CD4-positive, alpha-beta T cell treated with Interleukin-12 subunit alpha and Interleukin-12 subunit beta, for 1 hour (primary cell): ENCODE measurements at regions not wholly inside any gene's neighbourhood (a gene's known extent, or its start where the extent isn't known, plus 50 kb on each side); places are given as distances from the start of the nearest gene placed in this dataset.
"Not testable (repeated sequence)": the region's sequence is repeated elsewhere in the genome, so short reads cannot be mapped to it uniquely, and the experiment has no call there.

Experiments
- DNase-seq: peaks from one replicate; pipeline ENCODE4 v3.0.0-alpha.2; 2020

- DNase-seq = peak; percentile 64
Measured at GRCh38 chr14:22491683-22492621, 97.1 kb downstream of the DAD1 start.

GRCh38 chr14:22491053-22491452, 98.0 kb downstream of the DAD1 start:
- DNase-seq = not testable (repeated sequence)

GRCh38 chr14:22489957-22490950, 98.8 kb downstream of the DAD1 start:
- no peak for DNase-seq

- DNase-seq = no peak
Measured at GRCh38 chr14:22489244-22489545, 99.8 kb downstream of the DAD1 start.

GRCh38 chr14:22488522-22489243, 100.3 kb downstream of the DAD1 start:
- no peak for DNase-seq

- DNase-seq = no peak
Measured at GRCh38 chr14:22487941-22488340, 101.1 kb downstream of the DAD1 start.

- DNase-seq = no peak
Measured at GRCh38 chr14:22487401-22487800, 101.6 kb downstream of the DAD1 start.

- no peak for DNase-seq
Measured at GRCh38 chr14:22486675-22487074, 102.3 kb downstream of the DAD1 start.

GRCh38 chr14:22485649-22486048, 103.4 kb downstream of the DAD1 start:
- no peak for DNase-seq

- DNase-seq = no peak
Measured at GRCh38 chr14:22485178-22485577, 103.8 kb downstream of the DAD1 start.

- no peak for DNase-seq
Measured at GRCh38 chr14:22484632-22485031, 104.4 kb downstream of the DAD1 start.

GRCh38 chr14:22483863-22484593, 105.0 kb downstream of the DAD1 start:
- no peak for DNase-seq

GRCh38 chr14:22482782-22483553, 106.1 kb downstream of the DAD1 start:
- no peak for DNase-seq

- DNase-seq = no peak
Measured at GRCh38 chr14:22482085-22482694, 106.8 kb downstream of the DAD1 start.

- DNase-seq = no peak
Measured at GRCh38 chr14:22481546-22481945, 107.5 kb downstream of the DAD1 start.

GRCh38 chr14:22479776-22480464, 109.1 kb downstream of the DAD1 start:
- DNase-seq = no peak

GRCh38 chr14:22479132-22479531, 109.9 kb downstream of the DAD1 start:
- DNase-seq = no peak

- no peak for DNase-seq
Measured at GRCh38 chr14:22478670-22479069, 110.4 kb downstream of the DAD1 start.

GRCh38 chr14:22478247-22478646, 110.8 kb downstream of the DAD1 start:
- no peak for DNase-seq

- DNase-seq = no peak
Measured at GRCh38 chr14:22477569-22478194, 111.3 kb downstream of the DAD1 start.
